SK-N-SH (cell line): ENCODE measurements at regions not wholly inside any gene's neighbourhood (a gene's known extent, or its start where the extent isn't known, plus 50 kb on each side); places are given as distances from the start of the nearest gene placed in this dataset.

Experiments used
- CTCF ChIP-seq: fragments of 200-600 bp; sonication (generic); IDR thresholded peaks from 2 replicates; pipeline ENCODE4 v1.6.1; 2017; ENCODE audit warnings: antibody characterized with exemption, mild to moderate bottlenecking, moderate library complexity
- FOXJ3 ChIP-seq: sonication (generic); formaldehyde crosslinking; IDR thresholded peaks from 2 replicates; pipeline ENCODE4 v1.5.1; 2020; ENCODE audit warnings: mild to moderate bottlenecking, missing genetic modification reagents

DNA sequence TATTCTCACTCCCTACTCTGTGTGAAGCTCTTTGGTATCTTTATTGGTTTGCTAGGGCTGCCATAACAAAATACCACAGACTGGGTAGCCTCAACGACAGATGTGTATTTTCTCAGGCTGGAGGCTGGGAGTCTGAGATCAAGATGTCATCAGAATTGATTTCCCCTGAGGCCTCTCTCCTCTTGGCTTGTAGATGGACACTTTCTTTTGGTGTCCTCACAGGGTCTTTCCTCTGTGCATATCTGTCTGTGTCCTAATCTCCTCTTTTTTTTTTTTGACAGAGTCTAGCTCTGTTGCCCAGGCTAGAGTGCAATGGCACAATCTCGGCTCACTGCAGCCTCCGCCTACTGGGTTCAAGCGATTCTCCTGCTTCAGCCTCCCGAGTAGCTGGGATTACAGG, 71.4 kb upstream of the KCNJ6 start:
- TF ChIP-seq CTCF (no peak), FOXJ3 (CRISPR knock-in tag) (no peak)
